ENCODE measurements at regions not wholly inside any gene's neighbourhood (a gene's known extent, or its start where the extent isn't known, plus 50 kb on each side); places are given as distances from the start of the nearest gene placed in this dataset.

- Histone ChIP-seq H3K9me3 (ENCODE audit: control insufficient read depth, low read length) (no peaks in the 10 kb centered on the region), H3K4me3 (ENCODE audit: extremely low read depth, insufficient read depth, low read length, poor library complexity, severe bottlenecking) (no peak overlapping the region), H3K4me1 (ENCODE audit: control insufficient read depth, insufficient read depth, low read length, poor library complexity, severe bottlenecking) (no peaks in the 10 kb centered on the region), H3K27ac (ENCODE audit: low read depth, low read length, severe bottlenecking) (no peak overlapping the region), H3K36me3 (ENCODE audit: control insufficient read depth, insufficient read depth, low read length) (no peaks in the 10 kb centered on the region)
- WGBS, 2 experiments (ENCODE audit: insufficient coverage in 2 of 2) = 69 to 92% methylated on average over 4 of the region's 5 CpGs
Measured at GRCh38 chr7:19491371-19491770, 217.5 kb downstream of the POLR1F start.

GRCh38 chr7:19489162-19489820 is 219.5 kb downstream of the POLR1F start:
- no peaks in the 10 kb centered on the region for H3K36me3 ChIP-seq (ENCODE audit: control insufficient read depth, insufficient read depth, low read length)
- H3K27ac ChIP-seq (ENCODE audit: low read depth, low read length, severe bottlenecking) = no peak overlapping the region
- whole genome bisulfite sequencing, 2 experiments (ENCODE audit: insufficient coverage in 2 of 2) = 77 to 81% methylated on average over 2 to 3 of the region's 3 CpGs
- H3K4me3 ChIP-seq (ENCODE audit: extremely low read depth, insufficient read depth, low read length, poor library complexity, severe bottlenecking) = no peak overlapping the region
- no peaks in the 10 kb centered on the region for H3K9me3 ChIP-seq (ENCODE audit: control insufficient read depth, low read length)
- H3K4me1 ChIP-seq (ENCODE audit: control insufficient read depth, insufficient read depth, low read length, poor library complexity, severe bottlenecking) = no peaks in the 10 kb centered on the region

GRCh38 chr7:19488056-19488455 is 220.8 kb downstream of the POLR1F start:
- H3K9me3 ChIP-seq (ENCODE audit: control insufficient read depth, low read length) = no peaks in the 10 kb centered on the region
- H3K4me3 ChIP-seq (ENCODE audit: extremely low read depth, insufficient read depth, low read length, poor library complexity, severe bottlenecking) = no peak overlapping the region
- no peak overlapping the region for H3K27ac ChIP-seq (ENCODE audit: low read depth, low read length, severe bottlenecking)
- no peaks in the 10 kb centered on the region for H3K36me3 ChIP-seq (ENCODE audit: control insufficient read depth, insufficient read depth, low read length)
- H3K4me1 ChIP-seq (ENCODE audit: control insufficient read depth, insufficient read depth, low read length, poor library complexity, severe bottlenecking) = no peaks in the 10 kb centered on the region
- 83% methylated on average over 1 of the region's 2 CpGs; no CpG with 5 or more reads in 1 of the 2 experiments for WGBS, 2 experiments (ENCODE audit: insufficient coverage in 2 of 2)

DNA sequence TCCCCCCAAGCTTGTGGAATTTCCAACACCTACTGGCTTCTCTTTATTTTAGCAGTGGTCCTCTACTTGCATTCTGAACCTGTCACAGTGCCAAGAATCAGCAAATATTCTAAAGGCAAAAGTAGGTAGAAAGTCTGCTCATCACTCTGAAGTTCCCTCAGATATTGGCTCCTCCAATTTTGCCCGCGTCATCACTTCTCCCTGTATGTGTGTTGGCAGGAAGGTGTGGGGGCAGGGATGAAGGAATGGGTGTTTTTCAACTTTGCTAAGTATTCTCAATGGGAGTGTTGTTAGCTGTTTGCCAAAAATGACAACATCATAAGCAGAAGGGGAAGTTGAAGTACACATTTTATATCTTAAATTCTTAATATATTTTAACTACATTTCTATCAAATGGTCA is 226.2 kb downstream of the POLR1F start:
- 90% methylated on average over 2 of the region's 2 CpGs; no CpG with 5 or more reads in 1 of the 2 experiments for whole genome bisulfite sequencing, 2 experiments (ENCODE audit: insufficient coverage in 2 of 2)
- Histone ChIP-seq H3K36me3 (ENCODE audit: control insufficient read depth, insufficient read depth, low read length) (no peaks in the 10 kb centered on the region), H3K4me1 (ENCODE audit: control insufficient read depth, insufficient read depth, low read length, poor library complexity, severe bottlenecking) (no peaks in the 10 kb centered on the region), H3K4me3 (ENCODE audit: extremely low read depth, insufficient read depth, low read length, poor library complexity, severe bottlenecking) (no peak overlapping the region), H3K9me3 (ENCODE audit: control insufficient read depth, low read length) (peaks cover 11% of the 10 kb centered on the region), H3K27ac (ENCODE audit: low read depth, low read length, severe bottlenecking) (no peak overlapping the region)

DNA sequence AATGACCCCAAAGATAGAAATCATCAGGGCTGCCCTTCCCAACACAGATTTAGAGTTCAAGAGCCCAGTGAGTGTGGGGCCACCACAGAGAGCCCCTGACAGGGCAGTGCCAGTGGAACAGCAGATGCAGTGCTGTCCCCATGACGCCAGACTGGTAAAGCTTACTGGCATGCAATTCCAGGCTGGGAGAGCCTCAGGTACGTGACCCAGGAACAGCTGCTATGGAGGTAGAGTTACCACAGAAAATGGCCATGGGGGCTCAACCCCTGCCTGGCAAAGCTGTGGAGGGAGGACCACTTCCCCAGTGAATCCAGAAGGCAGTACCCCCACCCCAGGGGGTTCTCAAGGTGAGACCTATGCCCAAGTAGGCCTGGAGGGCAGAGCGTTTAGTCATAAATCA is 228.5 kb downstream of the POLR1F start:
- Histone ChIP-seq H3K36me3 (ENCODE audit: control insufficient read depth, insufficient read depth, low read length) (no peaks in the 10 kb centered on the region), H3K27ac (ENCODE audit: low read depth, low read length, severe bottlenecking) (no peak overlapping the region), H3K9me3 (ENCODE audit: control insufficient read depth, low read length) (peaks cover 11% of the 10 kb centered on the region), H3K4me1 (ENCODE audit: control insufficient read depth, insufficient read depth, low read length, poor library complexity, severe bottlenecking) (no peaks in the 10 kb centered on the region), H3K4me3 (ENCODE audit: extremely low read depth, insufficient read depth, low read length, poor library complexity, severe bottlenecking) (no peak overlapping the region)
- 80 to 93% methylated on average over 2 of the region's 3 CpGs for WGBS, 2 experiments (ENCODE audit: insufficient coverage in 2 of 2)

DNA sequence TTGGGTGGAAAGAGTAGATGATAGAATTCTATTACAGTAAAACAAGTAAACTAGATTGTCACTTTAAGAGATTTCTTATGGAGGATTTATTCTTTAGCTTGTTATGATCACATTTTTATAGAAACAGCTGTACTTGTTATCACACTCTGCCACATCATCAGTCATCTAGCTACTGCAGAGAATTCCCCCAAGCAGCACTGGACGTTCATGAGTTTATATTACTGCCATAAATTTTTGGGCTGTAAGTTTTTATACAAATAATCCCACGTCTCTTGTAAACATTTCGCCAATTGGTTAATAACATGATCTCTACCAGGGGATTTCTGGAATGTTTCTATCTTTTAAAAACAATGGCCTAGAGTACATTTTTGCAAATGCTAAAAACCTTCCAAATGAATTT is 238.8 kb downstream of the POLR1F start:
- WGBS, 2 experiments (ENCODE audit: insufficient coverage in 2 of 2) = 59 to 100% methylated on average over 1 to 3 of the region's 3 CpGs
- H3K27ac ChIP-seq (ENCODE audit: low read depth, low read length, severe bottlenecking) = no peak overlapping the region

GRCh38 chr7:19465861-19466260 is 243.0 kb downstream of the POLR1F start:
- Histone ChIP-seq H3K27ac (ENCODE audit: low read depth, low read length, severe bottlenecking) (no peak overlapping the region), H3K36me3 (ENCODE audit: control insufficient read depth, insufficient read depth, low read length) (no peaks in the 10 kb centered on the region), H3K4me1 (ENCODE audit: control insufficient read depth, insufficient read depth, low read length, poor library complexity, severe bottlenecking) (no peaks in the 10 kb centered on the region), H3K4me3 (ENCODE audit: extremely low read depth, insufficient read depth, low read length, poor library complexity, severe bottlenecking) (no peak overlapping the region), H3K9me3 (ENCODE audit: control insufficient read depth, low read length) (no peaks in the 10 kb centered on the region)
- 83% methylated on average over 1 of the region's 3 CpGs; no CpG with 5 or more reads in 1 of the 2 experiments for WGBS, 2 experiments (ENCODE audit: insufficient coverage in 2 of 2)

More for the DNA sequence above, 238.8 kb downstream of the POLR1F start:
- Histone ChIP-seq H3K36me3 (ENCODE audit: control insufficient read depth, insufficient read depth, low read length) (no peaks in the 10 kb centered on the region), H3K4me1 (ENCODE audit: control insufficient read depth, insufficient read depth, low read length, poor library complexity, severe bottlenecking) (no peaks in the 10 kb centered on the region), H3K4me3 (ENCODE audit: extremely low read depth, insufficient read depth, low read length, poor library complexity, severe bottlenecking) (no peak overlapping the region), H3K9me3 (ENCODE audit: control insufficient read depth, low read length) (no peaks in the 10 kb centered on the region)

GRCh38 chr7:19464751-19465150 is 244.1 kb downstream of the POLR1F start:
- no peaks in the 10 kb centered on the region for H3K36me3 ChIP-seq (ENCODE audit: control insufficient read depth, insufficient read depth, low read length)
- H3K27ac ChIP-seq (ENCODE audit: low read depth, low read length, severe bottlenecking) = no peak overlapping the region
- no peak overlapping the region for H3K4me3 ChIP-seq (ENCODE audit: extremely low read depth, insufficient read depth, low read length, poor library complexity, severe bottlenecking)
- no peaks in the 10 kb centered on the region for H3K4me1 ChIP-seq (ENCODE audit: control insufficient read depth, insufficient read depth, low read length, poor library complexity, severe bottlenecking)
- no peaks in the 10 kb centered on the region for H3K9me3 ChIP-seq (ENCODE audit: control insufficient read depth, low read length)
- 83 to 86% methylated on average over 1 of the region's 4 CpGs for WGBS, 2 experiments (ENCODE audit: insufficient coverage in 2 of 2)

GRCh38 chr7:19464241-19464640 is 244.6 kb downstream of the POLR1F start:
- H3K9me3 ChIP-seq (ENCODE audit: control insufficient read depth, low read length) = no peaks in the 10 kb centered on the region
- H3K4me1 ChIP-seq (ENCODE audit: control insufficient read depth, insufficient read depth, low read length, poor library complexity, severe bottlenecking) = no peaks in the 10 kb centered on the region
- H3K36me3 ChIP-seq (ENCODE audit: control insufficient read depth, insufficient read depth, low read length) = no peaks in the 10 kb centered on the region
- H3K4me3 ChIP-seq (ENCODE audit: extremely low read depth, insufficient read depth, low read length, poor library complexity, severe bottlenecking) = no peak overlapping the region
- WGBS, 2 experiments (ENCODE audit: insufficient coverage in 2 of 2) = 85% methylated on average over 2 of the region's 3 CpGs; no CpG with 5 or more reads in 1 of the 2 experiments
- no peak overlapping the region for H3K27ac ChIP-seq (ENCODE audit: low read depth, low read length, severe bottlenecking)

GRCh38 chr7:19463581-19463980 is 245.3 kb downstream of the POLR1F start:
- Histone ChIP-seq H3K4me3 (ENCODE audit: extremely low read depth, insufficient read depth, low read length, poor library complexity, severe bottlenecking) (no peak overlapping the region), H3K27ac (ENCODE audit: low read depth, low read length, severe bottlenecking) (no peak overlapping the region), H3K36me3 (ENCODE audit: control insufficient read depth, insufficient read depth, low read length) (no peaks in the 10 kb centered on the region), H3K4me1 (ENCODE audit: control insufficient read depth, insufficient read depth, low read length, poor library complexity, severe bottlenecking) (no peaks in the 10 kb centered on the region), H3K9me3 (ENCODE audit: control insufficient read depth, low read length) (no peaks in the 10 kb centered on the region)
- 88 to 100% methylated on average over 1 to 2 of the region's 3 CpGs for WGBS, 2 experiments (ENCODE audit: insufficient coverage in 2 of 2)

- Histone ChIP-seq H3K9me3 (ENCODE audit: control insufficient read depth, low read length) (no peaks in the 10 kb centered on the region), H3K4me1 (ENCODE audit: control insufficient read depth, insufficient read depth, low read length, poor library complexity, severe bottlenecking) (no peaks in the 10 kb centered on the region), H3K27ac (ENCODE audit: low read depth, low read length, severe bottlenecking) (no peak overlapping the region), H3K36me3 (ENCODE audit: control insufficient read depth, insufficient read depth, low read length) (no peaks in the 10 kb centered on the region), H3K4me3 (ENCODE audit: extremely low read depth, insufficient read depth, low read length, poor library complexity, severe bottlenecking) (no peak overlapping the region)
- WGBS, 2 experiments (ENCODE audit: insufficient coverage in 2 of 2) = 0 to 47% methylated on average over 1 of the region's 2 CpGs
Measured at GRCh38 chr7:19455623-19456022, 253.2 kb downstream of the POLR1F start.
